ENCODE measurements at regions not wholly inside any gene's neighbourhood (a gene's known extent, or its start where the extent isn't known, plus 50 kb on each side); places are given as distances from the start of the nearest gene placed in this dataset.

- in situ Hi-C loops (cut with MboI; ENCODE audit: low pct_unique_long_range_greater_than_20kb, low sequenced_read_pairs, unreplicated experiment): loop anchor here (25.0 kb wide), 1 partner anchor 604 kb away; no protein-coding TSS in a partner anchor
- no peak for DNase-seq (ENCODE audit: low spot score)
- no peak for TF ChIP-seq CTCF (IDR thresholded peaks at IDR 0.05; ENCODE audit: extremely low read depth, insufficient read depth, missing control alignments)
These were observed 488.2 kb upstream of the PTBP2 start for GRCh38 chr1:96233422-96233821.

GRCh38 chr1:96234299-96234698, 487.3 kb upstream of the PTBP2 start:
- TF ChIP-seq CTCF (IDR thresholded peaks at IDR 0.05; ENCODE audit: extremely low read depth, insufficient read depth, missing control alignments): no peak
- DNase-seq (ENCODE audit: low spot score): no peak
- in situ Hi-C loops (cut with MboI; ENCODE audit: low pct_unique_long_range_greater_than_20kb, low sequenced_read_pairs, unreplicated experiment): loop anchor here (25.0 kb wide), 1 partner anchor 603 kb away; no protein-coding TSS in a partner anchor

GRCh38 chr1:96236156-96236739, 485.3 kb upstream of the PTBP2 start:
- in situ Hi-C loops (cut with MboI; ENCODE audit: low pct_unique_long_range_greater_than_20kb, low sequenced_read_pairs, unreplicated experiment): loop anchor here (25.0 kb wide), 1 partner anchor 601 kb away; no protein-coding TSS in a partner anchor
- peak; percentile 61 for TF ChIP-seq CTCF (IDR thresholded peaks at IDR 0.05; ENCODE audit: extremely low read depth, insufficient read depth, missing control alignments)
- peak; percentile 14 for DNase-seq (ENCODE audit: low spot score)

GRCh38 chr1:96238426-96238825, 483.2 kb upstream of the PTBP2 start:
- no peak for DNase-seq (ENCODE audit: low spot score)
- TF ChIP-seq CTCF (IDR thresholded peaks at IDR 0.05; ENCODE audit: extremely low read depth, insufficient read depth, missing control alignments): no peak
- in situ Hi-C loops (cut with MboI; ENCODE audit: low pct_unique_long_range_greater_than_20kb, low sequenced_read_pairs, unreplicated experiment): loop anchor here (25.0 kb wide), 1 partner anchor 599 kb away; no protein-coding TSS in a partner anchor

GRCh38 chr1:96240438-96240837, 481.1 kb upstream of the PTBP2 start:
- TF ChIP-seq CTCF (IDR thresholded peaks at IDR 0.05; ENCODE audit: extremely low read depth, insufficient read depth, missing control alignments): no peak

GRCh38 chr1:96253246-96254035, 468.1 kb upstream of the PTBP2 start:
- no peak for DNase-seq (ENCODE audit: low spot score)
- in situ Hi-C loops (cut with MboI; ENCODE audit: low pct_unique_long_range_greater_than_20kb, low sequenced_read_pairs, unreplicated experiment): no loop called here
- TF ChIP-seq CTCF (IDR thresholded peaks at IDR 0.05; ENCODE audit: extremely low read depth, insufficient read depth, missing control alignments): no peak

More at GRCh38 chr1:96240438-96240837, 481.1 kb upstream of the PTBP2 start:
- no peak for DNase-seq (ENCODE audit: low spot score)
- in situ Hi-C loops (cut with MboI; ENCODE audit: low pct_unique_long_range_greater_than_20kb, low sequenced_read_pairs, unreplicated experiment): loop anchor here (25.0 kb wide), 1 partner anchor 597 kb away; no protein-coding TSS in a partner anchor
